ENCODE measurements at regions not wholly inside any gene's neighbourhood (a gene's known extent, or its start where the extent isn't known, plus 50 kb on each side); places are given as distances from the start of the nearest gene placed in this dataset.
"Not testable (repeated sequence)": the region's sequence is repeated elsewhere in the genome, so short reads cannot be mapped to it uniquely, and the experiment has no call there.

DNA sequence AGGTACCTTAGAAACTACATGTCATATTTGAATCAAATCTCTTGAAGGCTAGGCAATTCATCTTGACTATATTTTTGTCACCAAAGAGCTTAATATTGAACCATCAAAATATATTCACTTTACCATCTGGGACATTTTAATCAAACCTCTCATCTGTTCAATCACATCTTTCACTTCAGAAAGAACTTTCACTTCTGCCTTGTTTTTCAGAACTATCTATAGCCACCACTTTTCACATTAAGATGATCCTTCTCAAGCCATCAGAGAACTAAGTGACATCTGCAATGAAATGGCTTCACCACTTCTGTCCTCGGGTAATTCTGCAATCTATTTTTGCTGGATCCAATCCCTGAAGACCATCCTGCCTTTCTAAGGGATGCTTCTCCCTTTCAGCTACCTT lies 57.8 kb downstream of the OR2B2 start:
- no peak for DNase-seq

DNA sequence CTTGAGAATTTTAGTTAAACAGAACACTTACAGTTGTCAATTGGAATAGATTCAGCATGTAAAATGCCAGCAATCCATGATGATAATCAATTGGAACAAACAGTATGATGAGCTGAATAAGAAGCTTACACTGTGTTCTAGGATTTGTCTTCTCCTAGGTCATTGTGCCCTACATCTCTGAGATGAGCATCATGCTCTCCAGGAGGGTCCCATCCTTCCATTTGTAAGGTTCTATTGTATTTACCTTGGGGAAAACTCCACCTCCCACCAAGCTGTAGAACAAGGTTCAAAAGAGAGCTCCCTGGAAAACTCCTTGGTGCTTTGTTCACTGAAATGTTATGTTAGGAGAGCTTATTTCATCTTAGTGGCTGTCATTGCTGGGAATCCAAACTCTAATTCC lies 60.8 kb downstream of the OR2B2 start:
- DNase-seq: no peak

DNA sequence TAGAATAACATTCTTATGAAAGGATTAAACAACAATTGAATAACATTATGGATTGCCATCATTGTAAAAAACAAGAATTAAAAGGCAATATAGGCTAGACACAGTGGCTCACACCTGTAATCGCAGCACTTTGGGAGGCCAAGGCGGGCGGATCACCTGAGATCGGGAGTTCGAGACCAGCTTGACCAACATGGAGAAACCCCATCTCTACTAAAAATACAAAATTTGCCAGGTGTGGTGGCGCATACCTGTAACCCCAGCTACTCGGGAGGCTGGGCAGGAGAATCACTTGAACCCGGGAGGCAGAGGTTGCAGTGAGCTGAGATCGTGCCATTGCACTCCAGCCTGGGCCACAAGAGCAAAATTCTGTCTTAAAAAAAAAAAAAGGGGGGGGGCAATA lies 63.2 kb downstream of the OR2B2 start:
- DNase-seq: not testable (repeated sequence)

DNA sequence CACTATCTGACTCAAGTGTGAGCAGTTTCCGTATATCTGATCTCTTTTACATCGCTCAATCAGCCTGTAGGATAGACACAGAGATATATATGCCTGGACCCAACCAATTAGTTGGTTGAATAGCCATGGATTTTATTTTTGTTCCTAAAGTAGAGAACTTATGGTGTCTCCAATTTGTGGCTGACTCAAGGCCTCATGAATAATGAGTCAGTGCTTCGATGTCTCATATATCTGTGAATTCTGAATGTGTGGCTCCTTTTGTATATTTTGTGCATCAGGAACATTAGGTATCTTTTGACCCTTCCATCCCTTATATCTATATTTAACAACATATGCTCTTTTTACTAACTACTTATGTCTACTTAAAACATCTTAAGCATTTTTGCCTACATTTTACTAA lies 64.5 kb downstream of the OR2B2 start:
- DNase-seq: no peak

DNA sequence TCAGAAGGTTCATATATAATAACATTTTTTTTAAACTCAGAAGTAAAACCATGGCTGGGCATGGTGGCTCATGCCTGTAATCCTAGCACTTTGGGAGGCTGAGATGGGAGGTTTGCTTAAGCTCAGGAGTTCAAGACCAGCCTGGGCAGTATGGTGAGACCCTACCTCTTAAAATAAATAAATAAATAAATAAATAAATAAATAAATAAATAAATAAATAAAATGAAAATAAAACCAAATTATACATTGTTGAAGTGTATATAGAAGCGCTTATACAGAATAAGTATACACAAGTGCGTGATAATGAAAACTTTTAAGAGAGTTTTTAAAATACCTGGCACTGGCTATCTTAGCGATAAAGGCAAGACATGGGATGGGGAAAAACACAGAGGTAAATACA lies 71.6 kb downstream of the OR2B2 start:
- no peak for DNase-seq

DNA sequence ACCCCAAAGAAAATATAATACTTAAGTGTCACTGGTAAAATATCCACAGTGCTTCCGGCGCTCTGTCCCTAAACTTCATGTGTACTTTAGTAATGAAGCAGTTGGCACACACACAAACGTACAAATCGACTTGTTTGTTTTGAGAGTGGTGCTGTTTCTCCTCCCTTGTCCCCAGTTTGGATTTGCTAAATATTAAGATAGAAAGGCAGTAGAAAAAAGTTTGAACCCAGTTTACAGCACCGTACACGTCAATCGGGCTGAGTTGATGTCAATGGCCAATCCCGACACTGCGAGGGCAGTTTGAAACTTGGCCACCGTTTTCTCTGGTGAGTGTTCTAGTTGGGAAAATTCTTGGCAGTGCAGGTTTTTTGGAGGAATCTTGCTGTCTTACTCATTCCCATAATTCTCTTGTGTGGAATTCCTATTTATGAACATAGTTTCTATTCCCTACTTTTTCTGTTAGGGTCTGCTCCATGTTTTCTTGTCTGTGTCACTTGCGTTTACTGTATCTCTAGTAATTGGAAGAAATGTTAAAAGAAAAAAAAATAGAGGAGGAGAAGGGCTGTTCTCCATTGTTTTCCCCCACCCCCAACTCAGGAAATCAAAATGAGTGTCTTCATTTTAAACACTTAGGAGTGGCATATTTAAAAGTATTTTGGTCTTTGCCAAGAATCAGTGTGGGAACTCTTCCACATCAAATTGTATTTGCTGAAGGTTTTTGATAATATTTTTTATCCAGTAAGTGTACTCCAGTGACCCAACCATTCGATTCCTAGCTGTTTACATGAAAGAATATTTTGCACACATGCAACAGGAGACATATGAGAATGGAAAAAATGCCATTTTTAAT lies 72.3 kb downstream of the OR2B2 start:
- DNase-seq: peak; percentile 68

DNA sequence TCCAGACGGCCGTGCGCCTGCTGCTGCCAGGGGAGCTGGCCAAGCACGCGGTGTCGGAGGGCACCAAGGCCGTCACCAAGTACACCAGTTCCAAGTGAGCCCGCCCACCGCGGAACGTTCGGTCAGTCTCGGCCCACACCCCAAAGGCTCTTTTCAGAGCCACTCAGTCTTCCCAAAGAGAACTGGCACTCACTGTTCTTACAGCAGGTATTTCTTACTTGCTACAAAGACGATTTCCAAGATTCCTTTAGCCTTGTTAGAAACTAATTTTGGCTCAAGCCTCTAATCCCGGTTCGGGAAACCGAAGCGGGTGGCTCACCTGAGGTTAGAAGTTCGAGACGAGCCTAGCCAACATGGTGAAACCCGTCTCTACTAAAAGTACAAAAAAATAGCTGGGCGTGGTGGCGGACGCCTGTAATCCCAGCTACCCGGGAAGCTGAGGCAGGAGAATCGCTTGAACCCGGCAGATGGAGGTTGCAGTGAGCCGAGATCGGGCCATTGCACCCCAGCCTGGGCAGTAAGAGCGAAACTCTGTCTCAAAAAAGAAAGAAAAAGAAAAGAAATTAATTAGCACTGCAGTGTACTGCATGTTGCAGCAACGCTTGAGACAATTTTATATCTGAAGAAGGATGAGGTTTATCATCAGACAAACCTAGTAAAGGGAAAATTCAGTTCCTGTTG lies 73.1 kb downstream of the OR2B2 start:
- DNase-seq: peak; percentile 87

DNA sequence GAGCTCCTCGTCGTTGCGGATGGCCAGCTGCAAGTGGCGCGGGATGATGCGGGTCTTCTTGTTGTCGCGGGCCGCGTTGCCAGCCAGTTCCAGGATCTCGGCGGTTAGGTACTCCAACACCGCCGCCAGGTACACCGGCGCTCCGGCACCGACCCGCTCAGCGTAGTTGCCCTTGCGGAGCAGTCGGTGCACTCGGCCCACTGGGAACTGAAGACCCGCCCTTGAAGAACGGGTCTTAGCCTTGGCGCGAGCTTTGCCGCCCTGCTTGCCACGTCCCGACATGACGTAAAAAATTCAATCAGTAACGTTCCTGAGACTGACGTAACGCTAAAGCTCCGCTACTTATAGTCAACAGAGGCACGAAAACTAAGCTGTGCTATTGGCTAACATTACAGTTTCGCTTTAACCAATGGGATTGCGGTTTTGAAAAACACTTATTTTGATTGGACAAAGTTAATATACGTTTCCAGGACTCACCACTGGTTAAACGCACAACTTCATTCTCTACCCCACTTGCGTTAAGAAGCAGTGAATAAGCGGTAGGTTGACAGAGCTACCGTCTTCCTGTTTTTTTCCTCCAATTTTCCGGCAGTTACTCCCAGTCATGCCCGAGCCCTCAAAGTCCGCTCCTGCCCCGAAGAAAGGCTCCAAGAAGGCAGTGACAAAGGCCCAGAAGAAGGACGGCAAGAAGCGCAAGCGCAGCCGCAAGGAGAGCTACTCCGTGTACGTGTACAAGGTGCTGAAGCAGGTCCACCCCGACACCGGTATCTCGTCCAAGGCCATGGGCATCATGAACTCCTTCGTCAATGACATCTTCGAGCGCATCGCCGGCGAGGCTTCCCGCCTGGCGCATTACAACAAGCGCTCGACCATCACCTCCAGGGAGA lies 73.9 kb downstream of the OR2B2 start:
- peak; percentile 95 for DNase-seq

DNA sequence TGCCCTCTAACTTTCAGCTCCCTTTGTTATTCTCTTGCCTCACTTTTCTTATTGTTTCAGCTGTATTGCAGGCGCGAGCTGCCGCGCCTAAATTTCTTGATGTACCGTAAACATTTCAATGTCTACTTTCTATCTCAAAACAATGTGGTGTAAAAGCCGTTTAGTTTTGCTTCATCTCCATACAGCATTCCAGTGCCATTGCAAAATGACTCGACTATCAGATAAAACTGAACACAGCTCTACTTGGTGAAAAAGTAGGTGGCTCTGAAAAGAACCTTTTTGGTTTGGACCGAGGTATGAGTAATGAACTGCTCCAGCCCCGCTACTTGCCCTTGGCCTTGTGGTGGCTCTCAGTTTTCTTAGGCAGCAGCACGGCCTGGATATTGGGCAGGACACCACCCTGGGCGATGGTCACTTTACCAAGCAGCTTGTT lies 74.6 kb downstream of the OR2B2 start:
- DNase-seq: no peak

DNA sequence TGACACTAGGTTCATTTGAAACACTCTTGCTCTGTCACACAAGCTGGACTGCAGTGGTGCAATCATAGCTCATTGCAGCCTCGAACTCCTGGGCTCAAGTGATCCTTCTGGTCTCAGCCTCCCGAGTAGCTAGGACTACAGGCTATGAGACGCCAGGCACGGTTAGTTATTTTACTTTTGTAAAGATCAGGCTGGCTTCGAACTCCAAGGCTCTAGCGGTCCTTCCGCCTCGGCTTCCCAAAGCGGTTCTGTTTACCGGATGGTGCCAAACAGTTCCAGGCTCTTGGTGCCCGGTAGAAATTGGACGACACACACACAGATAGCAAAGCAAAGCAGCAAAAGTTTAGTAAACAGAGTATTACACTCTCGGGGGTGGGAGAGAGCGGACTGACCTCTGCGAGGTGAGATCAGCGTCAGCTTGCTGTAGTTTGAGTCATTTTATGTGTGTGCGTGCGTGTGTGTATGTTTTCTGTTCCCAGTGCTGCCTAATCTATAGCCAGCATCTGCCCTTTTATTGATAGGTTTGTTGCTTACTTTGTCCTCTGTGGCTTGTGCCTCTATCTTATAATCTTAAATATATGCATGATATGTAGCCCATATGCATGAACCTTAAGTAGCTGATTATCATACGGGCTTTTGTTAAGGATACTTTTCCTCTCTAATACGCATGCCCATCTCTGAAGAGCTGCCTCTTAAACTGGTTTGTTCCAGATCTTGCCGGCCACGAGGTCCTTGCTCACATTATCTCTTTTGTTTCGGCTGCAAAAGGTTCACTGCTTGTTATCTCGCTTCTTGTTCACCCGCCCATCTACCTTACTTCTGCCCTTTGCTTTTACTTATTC lies 75.2 kb downstream of the OR2B2 start:
- DNase-seq: peak; percentile 85

DNA sequence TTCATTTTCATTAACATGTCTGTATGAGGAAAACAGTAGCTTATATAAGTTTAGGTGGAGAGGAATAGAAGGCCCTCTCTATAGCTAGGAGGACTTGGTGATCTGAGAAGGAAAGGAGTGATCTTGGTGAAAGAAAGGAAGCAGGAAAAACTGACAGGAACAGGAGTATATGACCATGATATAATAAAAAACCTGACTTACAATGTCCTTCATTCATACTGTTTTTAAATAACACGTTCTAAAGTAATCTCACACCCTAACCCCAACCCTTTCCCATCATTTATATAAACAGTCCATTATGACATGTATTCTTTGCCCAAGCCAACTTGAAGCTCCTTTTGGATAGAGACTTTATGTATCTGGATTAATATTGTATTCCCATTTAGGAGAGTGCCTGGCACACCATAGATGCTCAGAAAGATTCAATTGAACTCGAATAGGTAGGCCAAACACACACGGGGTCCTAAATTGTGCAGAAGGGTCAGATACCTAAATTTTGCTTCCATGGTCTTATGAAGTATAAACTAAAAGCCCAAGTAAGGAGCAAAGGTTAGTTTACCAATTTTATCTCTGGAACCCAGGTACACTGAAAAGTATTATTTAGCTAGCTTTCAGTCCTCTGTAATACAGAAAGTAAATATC lies 75.9 kb downstream of the OR2B2 start:
- no peak for DNase-seq

DNA sequence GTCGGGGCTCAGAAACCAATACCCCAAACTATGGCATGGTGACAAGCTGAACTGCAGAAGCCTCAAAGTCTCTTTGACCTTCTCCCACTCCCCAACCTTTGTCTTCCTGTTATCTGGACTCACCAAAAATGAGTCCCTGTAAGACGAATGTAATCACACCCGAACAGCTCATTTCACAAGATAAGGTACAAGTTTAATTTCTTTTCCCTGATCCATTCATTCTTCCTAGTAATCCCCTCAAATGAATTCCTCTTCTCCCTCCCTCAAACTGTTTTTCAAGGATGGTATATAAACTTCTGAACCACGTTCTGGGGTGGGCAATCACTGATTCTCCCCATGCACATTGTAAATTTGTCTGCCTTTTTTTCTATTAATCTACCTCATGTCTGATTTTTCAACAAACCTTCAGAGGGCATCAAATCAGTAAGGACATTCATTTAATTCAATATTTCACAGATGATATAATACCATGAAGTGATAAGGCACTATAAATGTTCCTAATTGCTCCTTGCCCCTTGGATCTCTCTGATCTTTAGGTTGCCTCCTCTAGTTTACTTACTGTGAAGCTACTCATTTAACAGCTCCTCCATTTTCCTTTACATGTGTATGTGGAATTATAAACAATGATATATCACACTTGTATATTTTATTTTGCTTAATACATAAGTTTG lies 77.2 kb downstream of the OR2B2 start:
- no peak for DNase-seq

DNA sequence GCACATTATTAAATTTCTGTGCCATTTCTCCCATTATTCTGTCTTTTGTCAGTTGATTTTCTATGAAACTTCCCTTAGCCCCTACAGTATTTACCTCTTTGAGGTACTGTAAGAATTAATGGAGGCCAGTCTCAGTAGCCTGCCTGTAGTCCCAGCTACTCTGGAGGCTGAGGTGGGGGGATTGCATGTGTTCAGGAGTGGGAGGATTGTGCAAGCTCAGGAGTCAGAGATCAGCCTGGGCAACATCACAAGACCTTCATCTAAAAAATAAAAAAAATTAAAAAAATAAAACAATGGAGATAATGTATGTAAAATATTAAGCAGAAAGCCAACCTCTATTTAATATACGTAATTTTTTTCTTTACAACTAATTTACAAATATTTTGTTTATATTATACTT lies 77.8 kb downstream of the OR2B2 start:
- DNase-seq: no peak

DNA sequence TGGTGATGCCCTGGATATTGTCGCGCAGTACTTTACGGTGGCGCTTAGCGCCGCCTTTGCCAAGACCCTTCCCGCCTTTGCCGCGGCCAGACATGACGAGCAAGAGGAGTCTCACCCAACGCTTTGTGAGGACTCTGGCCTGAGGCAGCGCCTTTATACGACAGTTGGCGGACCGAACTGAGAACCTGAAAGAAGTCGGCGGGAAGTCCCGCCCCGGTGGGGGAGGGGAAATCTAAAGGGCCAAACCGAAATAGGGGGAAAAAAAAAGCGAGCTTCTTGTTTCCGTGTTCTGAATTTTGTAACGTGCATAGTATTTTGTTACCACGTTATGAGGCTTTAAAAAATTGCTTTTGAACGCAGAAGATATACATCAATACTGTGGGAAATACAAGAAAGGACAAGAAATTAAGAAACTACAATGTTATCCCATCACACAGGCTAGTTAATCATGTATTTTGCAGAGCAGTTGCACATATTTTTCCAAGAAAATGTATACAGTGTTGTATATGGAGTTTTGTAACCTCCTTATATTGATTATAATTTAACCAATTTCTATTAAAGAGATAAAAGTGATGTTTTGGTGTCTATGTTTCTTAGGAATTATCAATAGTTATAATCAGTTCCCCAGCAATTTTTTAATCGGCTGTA lies 80.6 kb downstream of the OR2B2 start:
- peak; percentile 84 for DNase-seq

DNA sequence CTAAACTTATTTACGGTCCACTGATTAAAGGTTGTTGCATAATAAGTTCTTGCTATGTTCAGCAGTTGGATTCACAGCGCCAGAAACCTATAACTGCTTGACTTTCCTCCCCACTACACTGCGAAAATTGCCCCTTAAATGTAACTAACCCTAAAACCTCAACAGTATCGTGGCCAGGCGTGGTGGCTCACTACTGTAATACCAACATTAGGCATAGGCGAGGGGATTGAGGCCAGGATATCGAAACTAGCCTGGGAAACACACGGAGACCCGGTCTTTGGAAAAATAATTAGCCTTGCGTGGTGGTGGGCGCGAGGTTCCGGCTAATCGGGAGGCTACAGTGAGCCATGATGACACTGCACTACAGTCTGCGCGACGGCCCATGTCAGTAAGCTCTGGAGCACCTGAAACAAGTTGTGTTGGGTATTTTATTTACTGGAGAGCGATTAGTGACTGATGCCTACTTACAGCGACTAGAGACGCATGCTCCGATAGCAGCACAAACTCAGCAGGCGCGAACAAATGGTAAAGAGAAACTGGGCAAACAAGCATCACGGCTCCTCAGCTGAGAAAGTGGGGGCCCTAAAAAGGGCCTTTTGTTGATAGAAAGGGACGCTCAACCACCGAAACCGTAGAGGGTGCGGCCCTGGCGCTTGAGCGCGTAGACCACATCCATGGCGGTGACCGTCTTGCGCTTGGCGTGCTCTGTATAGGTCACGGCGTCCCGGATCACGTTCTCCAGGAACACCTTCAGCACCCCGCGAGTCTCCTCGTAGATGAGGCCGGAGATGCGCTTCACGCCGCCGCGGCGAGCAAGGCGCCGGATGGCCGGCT lies 81.4 kb downstream of the OR2B2 start:
- peak; percentile 86 for DNase-seq

DNA sequence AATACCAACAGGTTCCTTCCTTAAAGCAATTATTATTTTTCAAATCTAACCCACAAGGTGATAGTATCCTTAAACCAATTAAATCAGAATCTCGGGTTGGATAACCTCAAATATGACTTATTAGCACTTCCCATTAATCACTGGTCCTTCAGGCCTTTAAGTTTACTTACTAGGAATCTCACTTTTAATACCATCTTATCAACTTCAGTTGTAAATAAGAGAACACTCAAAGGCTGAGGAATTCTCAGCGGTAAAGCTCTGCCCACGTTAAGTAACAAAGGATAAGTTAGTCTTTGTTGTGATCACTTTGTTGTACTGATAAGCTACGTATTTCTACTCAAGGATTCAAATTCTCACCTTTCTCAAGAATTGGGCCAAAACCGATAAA lies 82.0 kb downstream of the OR2B2 start:
- DNase-seq: no peak

DNA sequence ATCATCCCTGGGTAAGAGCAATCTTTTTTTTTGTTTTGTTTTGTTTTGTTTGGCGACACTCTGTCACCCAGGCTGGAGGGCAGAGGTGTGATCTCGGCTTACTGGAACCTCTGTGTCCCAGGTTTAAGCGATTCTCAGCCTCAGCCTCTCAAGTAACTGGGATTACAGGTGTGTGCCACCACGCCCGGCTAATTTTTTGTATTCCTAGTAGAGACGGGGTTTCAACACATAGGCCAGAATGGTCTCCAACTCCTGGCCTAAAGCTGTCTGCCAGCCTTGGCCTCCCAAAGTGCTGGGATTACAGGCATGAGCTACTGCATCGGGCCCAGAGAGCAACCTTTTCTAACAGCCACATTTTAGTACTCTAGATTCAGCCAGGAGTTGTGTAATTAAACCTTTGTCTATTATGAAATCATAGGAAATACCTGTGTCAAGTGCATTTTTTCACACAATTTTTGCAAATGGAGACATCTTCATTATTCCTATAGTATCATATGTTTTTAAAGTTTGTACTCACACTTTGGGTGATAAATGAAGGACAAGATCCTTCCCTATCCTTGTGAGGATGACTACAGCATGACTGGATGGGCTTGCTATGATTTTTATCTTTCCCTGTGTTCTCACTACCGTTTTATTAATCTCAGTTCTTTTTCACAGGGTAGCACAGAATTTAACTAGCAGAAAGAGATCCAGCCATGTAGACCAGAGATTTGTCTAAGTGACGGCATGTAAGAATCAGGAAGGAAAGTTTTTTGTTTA lies 82.6 kb downstream of the OR2B2 start:
- no peak for DNase-seq

DNA sequence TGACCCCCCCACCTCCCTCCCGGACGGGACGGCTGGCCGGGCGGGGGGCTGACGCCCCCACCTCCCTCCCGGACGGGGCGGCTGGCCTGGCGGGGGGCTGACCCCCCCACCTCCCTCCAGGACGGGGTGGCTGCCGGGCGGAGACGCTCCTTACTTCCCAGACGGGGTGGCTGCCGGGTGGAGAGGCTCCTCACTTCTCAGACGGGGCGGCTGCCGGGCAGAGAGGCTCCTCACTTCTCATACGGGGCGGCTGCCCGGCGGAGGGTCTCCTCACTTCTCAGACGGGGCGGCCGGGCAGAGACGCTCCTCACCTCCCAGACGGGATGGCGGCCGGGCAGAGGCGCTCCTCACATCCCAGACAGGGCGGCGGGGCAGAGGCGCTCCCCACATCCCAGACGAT lies 84.7 kb downstream of the OR2B2 start:
- DNase-seq: not testable (repeated sequence)

DNA sequence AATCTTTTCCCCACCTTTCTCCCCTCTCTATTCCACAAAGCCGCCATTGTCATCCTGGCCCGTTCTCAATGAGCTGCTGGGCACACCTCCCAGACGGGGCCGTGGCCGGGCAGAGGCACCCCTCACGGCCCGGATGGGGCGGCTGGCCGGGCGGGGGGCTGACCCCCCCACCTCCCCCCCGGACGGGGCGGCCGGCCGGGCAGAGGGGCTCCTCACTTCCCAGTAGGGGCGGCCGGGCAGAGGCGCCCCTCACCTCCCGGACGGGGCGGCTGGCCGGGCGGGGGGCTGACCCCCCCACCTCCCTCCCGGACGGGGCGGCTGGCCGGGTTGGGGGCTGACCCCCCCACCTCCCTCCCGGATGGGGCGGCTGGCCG lies 85.6 kb downstream of the OR2B2 start:
- not testable (repeated sequence) for DNase-seq

All from retina (tissue), 1 donor.